OCI-LY7 (cell line): ENCODE measurements at regions not wholly inside any gene's neighbourhood (a gene's known extent, or its start where the extent isn't known, plus 50 kb on each side); places are given as distances from the start of the nearest gene placed in this dataset.

ENCODE experiments used
- BruUV-seq: library from RNA; stranded (reverse); fragments of 400-500 nt; replicated peaks from 2 replicates; lab custom pipeline; 2021; lab: Mats Ljungman, UMichigan
- CTCF ChIA-PET: fragments of 300-600 bp; sonication (Branson Sonifier 250); formaldehyde crosslinking; loops from one replicate; lab custom pipeline; 2022; ENCODE audit warnings: antibody characterized with exemption; ENCODE audit not compliant: unreplicated experiment; lab: Charles Lee
- POLR2A ChIA-PET: fragments of 300-600 bp; sonication (Branson Sonifier 250); formaldehyde crosslinking; loops from one replicate; lab custom pipeline; 2022; ENCODE audit warnings: antibody characterized with exemption; lab: Charles Lee
- DNase-seq: peaks from one replicate; pipeline ENCODE4 v3.0.0-alpha.2; 2015; ENCODE audit warnings: low spot score
- H2AFZ ChIP-seq: fragments of 200-600 bp; sonication (generic), shearing (Covaris generic); 2 replicates; pipeline ENCODE4 v1.6.1; 2014; ENCODE audit warnings: mild to moderate bottlenecking, antibody characterized with exemption, low read length, moderate library complexity
- H3K27ac ChIP-seq: fragments of 200-600 bp; sonication (generic); 2 replicates; pipeline ENCODE4 v1.5.1; 2014; ENCODE audit warnings: mixed run types, low read depth, mild to moderate bottlenecking, moderate library complexity, low read length, inconsistent platforms; ENCODE audit not compliant: poor library complexity, severe bottlenecking
- H3K36me3 ChIP-seq: fragments of 200-600 bp; sonication (generic); 2 replicates; pipeline ENCODE4 v1.6.1; 2014; ENCODE audit warnings: mild to moderate bottlenecking, antibody characterized with exemption, low read length, moderate library complexity, mixed read lengths; ENCODE audit not compliant: insufficient read depth
- H3K4me1 ChIP-seq: fragments of 200-600 bp; sonication (generic); 2 replicates; pipeline ENCODE4 v1.5.1; 2014; ENCODE audit warnings: mild to moderate bottlenecking, low read length; ENCODE audit not compliant: insufficient read depth, poor library complexity, severe bottlenecking
- H3K4me2 ChIP-seq: fragments of 200-600 bp; sonication (generic); 2 replicates; pipeline ENCODE4 v1.6.1; 2014; ENCODE audit warnings: mild to moderate bottlenecking, low read length
- H3K4me3 ChIP-seq: fragments of 200-600 bp; sonication (generic); 2 replicates; pipeline ENCODE4 v1.5.1; 2014; ENCODE audit warnings: mild to moderate bottlenecking, low read depth, low read length; ENCODE audit not compliant: poor library complexity, severe bottlenecking
- H3K79me2 ChIP-seq: fragments of 200-600 bp; sonication (generic); 2 replicates; pipeline ENCODE4 v1.6.1; 2016; ENCODE audit warnings: low read depth, mild to moderate bottlenecking, low read length, moderate library complexity, mixed read lengths; ENCODE audit not compliant: insufficient read depth
- H3K9me2 ChIP-seq: fragments of 200-600 bp; sonication (generic); 2 replicates; pipeline ENCODE4 v1.6.1; 2016; ENCODE audit warnings: mild to moderate bottlenecking, low read length, mixed read lengths; ENCODE audit not compliant: insufficient read depth
- H3K9me3 ChIP-seq: fragments of 200-600 bp; sonication (generic); 2 replicates; pipeline ENCODE4 v1.6.1; 2014; ENCODE audit warnings: mild to moderate bottlenecking, mixed run types, low read length, mixed read lengths
- H4K20me1 ChIP-seq: fragments of 200-600 bp; sonication (generic); 2 replicates; pipeline ENCODE4 v1.6.1; 2014; ENCODE audit warnings: mild to moderate bottlenecking, antibody characterized with exemption, low read length, moderate library complexity, mixed read lengths; ENCODE audit not compliant: insufficient read depth
- CTCF ChIP-seq: fragments of 200-600 bp; sonication (generic); conservative IDR thresholded peaks from 2 replicates; pipeline ENCODE4 v1.5.1; 2014; ENCODE audit warnings: mild to moderate bottlenecking, antibody characterized with exemption, low read length, moderate library complexity, mixed read lengths
- EZH2phosphoT487 ChIP-seq: fragments of 200-600 bp; sonication (generic); IDR thresholded peaks from 2 replicates; pipeline ENCODE4 v1.6.1; 2018; ENCODE audit warnings: low read depth, borderline replicate concordance, mild to moderate bottlenecking, mixed run types, antibody characterized with exemption, low read length, moderate library complexity, mixed read lengths
- intact Hi-C: fragments of 100-400 bp; cut with micrococcal nuclease; formaldehyde crosslinking; loops from one replicate; pipeline ENCODE4 v1.10.0; 2022; ENCODE audit not compliant: unreplicated experiment

DNA sequence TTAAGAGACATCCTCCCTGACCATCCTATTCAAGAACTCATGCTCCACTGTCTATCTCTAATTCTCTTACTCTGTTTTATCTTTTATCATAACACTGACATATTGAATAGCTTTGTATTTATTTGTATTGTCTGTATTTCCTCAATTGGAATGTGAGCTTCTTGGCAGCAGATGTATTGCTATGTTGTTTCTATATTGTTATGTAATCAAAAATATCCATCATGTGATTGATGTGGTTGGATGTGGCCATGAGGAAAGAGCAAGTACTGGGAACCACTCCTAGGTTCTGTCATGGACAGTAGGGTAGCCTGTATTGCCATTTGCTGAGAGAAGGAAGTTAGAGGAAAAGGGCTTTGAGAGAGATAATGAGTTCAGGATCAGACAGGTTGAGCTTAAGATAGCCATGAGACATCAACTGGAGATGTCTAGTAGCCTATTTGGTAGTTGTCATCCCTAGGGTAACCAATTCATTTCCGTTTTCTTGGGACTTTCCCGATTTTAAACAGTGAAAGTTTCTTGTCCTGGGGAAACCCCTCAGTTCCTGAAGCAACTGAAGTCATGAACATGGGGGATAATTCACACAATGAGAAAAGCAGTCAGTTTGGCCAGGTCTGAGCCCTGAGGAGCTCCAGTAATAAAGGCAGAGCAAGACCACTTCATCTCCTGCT, 404.5 kb downstream of the INSC start:
- DNase-seq, result no peak
- H3K9me2 ChIP-seq, result no peaks in the 10 kb centered on the region
- no peaks in the 10 kb centered on the region for H3K4me1 ChIP-seq
- no peak overlapping the region for H3K4me2 ChIP-seq
- no peak overlapping the region for H2AFZ ChIP-seq
- TF ChIP-seq EZH2phosphoT487 (no peak), CTCF (no peak)
- peaks cover 3% of the 10 kb centered on the region; the same call in 1 of the 2 replicates for H3K9me3 ChIP-seq
- intact Hi-C loops, result no loop called here
- no peaks in the 10 kb centered on the region for H3K36me3 ChIP-seq
- CTCF ChIA-PET, result no interaction called here
- H4K20me1 ChIP-seq, result no peaks in the 10 kb centered on the region
- no peaks in the 10 kb centered on the region for H3K79me2 ChIP-seq
- no TSS peak for BruUV-seq
- no peak overlapping the region for H3K27ac ChIP-seq
- POLR2A ChIA-PET, result no interaction called here
- H3K4me3 ChIP-seq, result no peak overlapping the region

- POLR2A ChIA-PET, result no interaction called here
- Histone ChIP-seq H3K4me3 (no peak overlapping the region), H2AFZ (no peak overlapping the region), H3K9me3 (peaks cover 1% of the 10 kb centered on the region; the same call in 1 of the 2 replicates), H3K4me2 (no peak overlapping the region), H3K4me1 (no peaks in the 10 kb centered on the region), H3K27ac (no peak overlapping the region), H3K79me2 (no peaks in the 10 kb centered on the region), H4K20me1 (no peaks in the 10 kb centered on the region), H3K9me2 (no peaks in the 10 kb centered on the region), H3K36me3 (no peaks in the 10 kb centered on the region)
- no peak for DNase-seq
- TF ChIP-seq EZH2phosphoT487 (no peak), CTCF (no peak)
- no TSS peak for BruUV-seq
- intact Hi-C loops, result no loop called here
- CTCF ChIA-PET, result no interaction called here
Observed at GRCh38 chr11:15519911-15520310, 405.2 kb downstream of the INSC start.

- no peaks in the 10 kb centered on the region for H4K20me1 ChIP-seq
- H3K4me1 ChIP-seq, result no peaks in the 10 kb centered on the region
- H3K9me3 ChIP-seq, result no peaks in the 10 kb centered on the region
- no peak overlapping the region for H3K4me2 ChIP-seq
- intact Hi-C loops, result no loop called here
- no peaks in the 10 kb centered on the region for H3K36me3 ChIP-seq
- DNase-seq, result no peak
- BruUV-seq, result no TSS peak
- no peak overlapping the region for H3K27ac ChIP-seq
- H3K79me2 ChIP-seq, result no peaks in the 10 kb centered on the region
- ChIA-PET CTCF (no interaction called here), POLR2A (no interaction called here)
- no peak overlapping the region for H2AFZ ChIP-seq
- TF ChIP-seq CTCF, result no peak
- H3K4me3 ChIP-seq, result no peak overlapping the region
- H3K9me2 ChIP-seq, result no peaks in the 10 kb centered on the region
Observed at GRCh38 chr11:15523543-15523942, 408.8 kb downstream of the INSC start.
